ENCODE measurements at regions not wholly inside any gene's neighbourhood (a gene's known extent, or its start where the extent isn't known, plus 50 kb on each side); places are given as distances from the start of the nearest gene placed in this dataset.

GRCh38 chr10:85250304-85250703, 921.9 kb downstream of the CCSER2 start:
- no peak for DNase-seq

GRCh38 chr10:85256481-85256880, 928.1 kb downstream of the CCSER2 start:
- no peak for DNase-seq

- no peak for DNase-seq
These were observed 931.5 kb downstream of the CCSER2 start for GRCh38 chr10:85259908-85260307.

GRCh38 chr10:85262992-85263391, 934.6 kb downstream of the CCSER2 start:
- no peak for DNase-seq

GRCh38 chr10:85265121-85265520, 936.7 kb downstream of the CCSER2 start:
- no peak for DNase-seq

- DNase-seq = no peak
These were observed 938.4 kb downstream of the CCSER2 start for GRCh38 chr10:85266808-85267207.

- DNase-seq = no peak
These were observed 951.6 kb downstream of the CCSER2 start for GRCh38 chr10:85280014-85280413.

GRCh38 chr10:85284778-85285770, 956.7 kb downstream of the CCSER2 start:
- no peak for DNase-seq

- no peak for DNase-seq
These were observed 965.1 kb downstream of the CCSER2 start for GRCh38 chr10:85293483-85293882.

- no peak for DNase-seq
These were observed 983.4 kb downstream of the CCSER2 start for GRCh38 chr10:85311613-85312337.

- DNase-seq = no peak
These were observed 987.3 kb downstream of the CCSER2 start for GRCh38 chr10:85315657-85316056.

- no peak for DNase-seq
These were observed 987.9 kb downstream of the CCSER2 start for GRCh38 chr10:85316276-85316675.

GRCh38 chr10:85317827-85318226, 989.4 kb downstream of the CCSER2 start:
- no peak for DNase-seq

- DNase-seq = no peak
These were observed 990.7 kb downstream of the CCSER2 start for GRCh38 chr10:85318809-85319807.

GRCh38 chr10:85319826-85320225, 991.4 kb downstream of the CCSER2 start:
- DNase-seq = no peak

GRCh38 chr10:85333594-85333993, 1005.2 kb downstream of the CCSER2 start:
- DNase-seq = no peak

GRCh38 chr10:85362401-85362800, 1004.2 kb downstream of the GRID1 start:
- DNase-seq = no peak

GRCh38 chr10:85377029-85377806, 989.4 kb downstream of the GRID1 start:
- no peak for DNase-seq

- no peak for DNase-seq
These were observed 987.3 kb downstream of the GRID1 start for GRCh38 chr10:85379338-85379737.

GRCh38 chr10:85400981-85401695, 965.5 kb downstream of the GRID1 start:
- DNase-seq = no peak

GRCh38 chr10:85402541-85402940, 964.1 kb downstream of the GRID1 start:
- DNase-seq = no peak

All from stimulated activated CD4-positive, alpha-beta T cell treated with anti-CD3 and anti-CD28 coated beads, Interleukin-4, amount 100 ng/mL, for 1 hour (primary cell).